OCI-M1 (cell line): ENCODE measurements at regions not wholly inside any gene's neighbourhood (a gene's known extent, or its start where the extent isn't known, plus 50 kb on each side); places are given as distances from the start of the nearest gene placed in this dataset.
"Not testable (repeated sequence)": the region's sequence is repeated elsewhere in the genome, so short reads cannot be mapped to it uniquely, and the experiment has no call there.

ENCODE experiments used
- DNase-seq: peaks from one replicate; lab custom pipeline; 2025; lab: John Stamatoyannopoulos, UW

GRCh38 chr20:17891131-17891530 is 77.5 kb downstream of the SNX5 start:
- not testable (repeated sequence) for DNase-seq

- no peak for DNase-seq
Measured at GRCh38 chr20:17890330-17890729, 78.3 kb downstream of the SNX5 start.

- no peak for DNase-seq
Measured at GRCh38 chr20:17889226-17889625, 79.4 kb downstream of the SNX5 start.

- DNase-seq = no peak
Measured at GRCh38 chr20:17888044-17888443, 80.5 kb downstream of the SNX5 start.

GRCh38 chr20:17887331-17888030 is 81.1 kb downstream of the SNX5 start:
- DNase-seq = no peak

GRCh38 chr20:17885544-17885943 is 83.0 kb downstream of the SNX5 start:
- DNase-seq = peak; percentile 43

GRCh38 chr20:17885076-17885475 is 83.5 kb downstream of the SNX5 start:
- no peak for DNase-seq

- DNase-seq = no peak
Measured at GRCh38 chr20:17884307-17885003, 84.1 kb downstream of the SNX5 start.

GRCh38 chr20:17883592-17884306 is 84.8 kb downstream of the SNX5 start:
- no peak for DNase-seq

GRCh38 chr20:17882834-17883591 is 85.6 kb downstream of the SNX5 start:
- DNase-seq = no peak

- DNase-seq = no peak
Measured at GRCh38 chr20:17882065-17882833, 86.3 kb downstream of the SNX5 start.

GRCh38 chr20:17881741-17882064 is 86.9 kb downstream of the SNX5 start:
- no peak for DNase-seq

GRCh38 chr20:17878912-17879602 is 89.5 kb downstream of the SNX5 start:
- peak; percentile 8 for DNase-seq

GRCh38 chr20:17878069-17878911 is 90.3 kb downstream of the SNX5 start:
- no peak for DNase-seq

GRCh38 chr20:17875981-17876385 is 92.6 kb downstream of the SNX5 start:
- no peak for DNase-seq

- DNase-seq = no peak
Measured at GRCh38 chr20:17875106-17875980, 93.3 kb downstream of the SNX5 start.

GRCh38 chr20:17874271-17875105 is 94.1 kb downstream of the SNX5 start:
- no peak for DNase-seq
